ENCODE measurements at regions not wholly inside any gene's neighbourhood (a gene's known extent, or its start where the extent isn't known, plus 50 kb on each side); places are given as distances from the start of the nearest gene placed in this dataset.

- TF ChIP-seq EZH2 (IDR thresholded peaks at IDR 0.05; ENCODE audit: borderline replicate concordance, insufficient read depth, low read depth, low read length, poor library complexity, severe bottlenecking): no peak
- no peak for TF ChIP-seq CTCF (IDR thresholded peaks at IDR 0.05)
Observed at GRCh38 chr10:90591629-90592028, 266.2 kb downstream of the HTR7 start.

Measured in B cell (primary cell).